K562 (cell line): ENCODE measurements at regions not wholly inside any gene's neighbourhood (a gene's known extent, or its start where the extent isn't known, plus 50 kb on each side); places are given as distances from the start of the nearest gene placed in this dataset.
"Not testable (repeated sequence)": the region's sequence is repeated elsewhere in the genome, so short reads cannot be mapped to it uniquely, and the experiment has no call there.

Experiments
- ATAC-seq: fragments of 200-7000 bp; cut with Tn5 transposase; 3 replicates; pipeline ENCODE4 v1.9.1; 2020; ENCODE audit warnings: moderate library complexity
- BruUV-seq: library from RNA; stranded (reverse); fragments of 400-500 nt; replicated peaks from 2 replicates; lab custom pipeline; 2021; lab: Mats Ljungman, UMichigan
- CTCF ChIA-PET: fragments of 300-600 bp; formaldehyde crosslinking; extraction: SDS; loops from one replicate; lab custom pipeline; 2021; ENCODE audit warnings: low intra/inter-chr PET ratio; lab: Yijun Ruan, JAX
- POLR2A ChIA-PET: fragments of 300-600, 350-650 bp; sonication (Branson Sonifier 250); formaldehyde crosslinking; extraction: SDS; loops from one replicate; lab custom pipeline; 2021; ENCODE audit warnings: antibody characterized with exemption, inconsistent platforms; lab: Yijun Ruan, JAX
- DNase-seq, 4 experiments: peaks; one replicate each; pipeline versions ENCODE4 v3.0.0 to v3.0.0-alpha.2; 2011 to 2018; ENCODE audit warnings: low spot score in 3 of 4, mixed read lengths in 3 of 4; ENCODE audit errors: extremely low read depth in 1 of 4
- FAIRE-seq: peaks from 2 replicates; lab custom pipeline; 2011; peaks lifted over from hg19 to GRCh38; lab: Jason Lieb, UNC
- H2AFZ ChIP-seq: 2 replicates; pipeline ENCODE4 v1.6.0; 2011; ENCODE audit warnings: low read depth, low read length, control low read depth, inconsistent platforms
- H3K27ac ChIP-seq: fragments of 200-600 bp; 3 replicates; pipeline ENCODE4 v1.8.0; 2011; ENCODE audit warnings: low read depth, mild to moderate bottlenecking, control low read depth, inconsistent platforms, low read length, moderate library complexity, mixed read lengths; ENCODE audit errors: extremely low read depth
- H3K27me3 ChIP-seq, 2 experiments: fragments of 300-600 bp in 1 of 2; 2 replicates in 1 of 2; 3 replicates in 1 of 2; pipeline versions ENCODE4 v1.6.0 to v1.8.0; 2011; ENCODE audit warnings: inconsistent platforms in 2 of 2, low read length in 2 of 2, mild to moderate bottlenecking in 1 of 2, mixed read lengths in 1 of 2, moderate library complexity in 1 of 2; ENCODE audit not compliant: control insufficient read depth in 2 of 2, insufficient read depth in 2 of 2
- H3K36me3 ChIP-seq: fragments of 300-600 bp; 3 replicates; pipeline ENCODE4 v1.8.0; 2011; ENCODE audit warnings: mild to moderate bottlenecking, low read length, inconsistent platforms; ENCODE audit not compliant: control insufficient read depth, insufficient read depth
- H3K4me1 ChIP-seq, 2 experiments: fragments of 200-600 bp in 1 of 2; replicated peaks in 1 of 2; 2 replicates in 1 of 2; 3 replicates in 1 of 2; pipeline versions ENCODE4 v1.5.1 to v1.8.0; 2011; ENCODE audit warnings: inconsistent platforms in 2 of 2, low read length in 2 of 2, mild to moderate bottlenecking in 1 of 2, mixed read lengths in 1 of 2, moderate library complexity in 1 of 2; ENCODE audit not compliant: control insufficient read depth in 2 of 2, insufficient read depth in 2 of 2
- H3K4me2 ChIP-seq: 2 replicates; pipeline ENCODE4 v1.6.1; 2011; ENCODE audit warnings: low read length, control low read depth, inconsistent platforms, mixed read lengths; ENCODE audit not compliant: insufficient read depth
- H3K4me3 ChIP-seq: fragments of 200-600 bp; sonication (generic), shearing (Covaris generic); 2 replicates; pipeline ENCODE4 v1.5.1; 2016; ENCODE audit warnings: control low read depth, inconsistent platforms
- H3K79me2 ChIP-seq: fragments of 200-600 bp; 3 replicates; pipeline ENCODE4 v1.8.0; 2011; ENCODE audit warnings: low read length, inconsistent platforms; ENCODE audit not compliant: control insufficient read depth, insufficient read depth
- H3K9ac ChIP-seq, 2 experiments: 2 replicates each; pipeline versions ENCODE4 v1.6.0 to v1.6.1; 2011; ENCODE audit warnings: low read depth in 2 of 2, low read length in 2 of 2, control low read depth in 1 of 2, inconsistent platforms in 1 of 2, mild to moderate bottlenecking in 1 of 2, mixed read lengths in 1 of 2; ENCODE audit not compliant: insufficient read depth in 1 of 2
- H3K9me1 ChIP-seq: one replicate; pipeline ENCODE4 v1.6.0; 2011; ENCODE audit warnings: inconsistent platforms, mild to moderate bottlenecking, low read length, moderate library complexity; ENCODE audit not compliant: control insufficient read depth, insufficient read depth
- H3K9me3 ChIP-seq: replicated peaks from 2 replicates; pipeline ENCODE4 v1.5.1; 2011; ENCODE audit warnings: low read depth, low read length, inconsistent platforms; ENCODE audit not compliant: control insufficient read depth, insufficient read depth
- H4K20me1 ChIP-seq: replicated peaks from 2 replicates; pipeline ENCODE4 v1.6.1; 2011; ENCODE audit warnings: low read length, inconsistent platforms, mixed read lengths; ENCODE audit not compliant: control insufficient read depth, insufficient read depth
- HNRNPLL ChIP-seq: fragments of 200-400 bp; formaldehyde crosslinking; IDR thresholded peaks from 2 replicates; pipeline ENCODE4 v1.6.1; 2017; ENCODE audit warnings: low read length, low read depth, mild to moderate bottlenecking; ENCODE audit not compliant: poor library complexity, severe bottlenecking
- SRSF7 ChIP-seq: fragments of 200-400 bp; formaldehyde crosslinking; optimal IDR thresholded peaks from 2 replicates; pipeline ENCODE3; 2017; ENCODE audit warnings: mild to moderate bottlenecking, low read depth, low read length
- ZNF668 ChIP-seq: fragments of 250-450 bp; sonication (Bioruptor Pico); IDR thresholded peaks from 2 replicates; pipeline ENCODE4 v1.8.0; 2022; ENCODE audit warnings: mild to moderate bottlenecking, inconsistent platforms
- WGBS: fragments of 100-300 bp; shearing (Covaris generic); methylation state at CpG from one replicate; pipeline ENCODE4 v1.1.6; 2016; ENCODE audit warnings: low coverage, mixed read lengths; ENCODE audit not compliant: insufficient coverage; ENCODE audit errors: missing lambda C conversion rate; 5-methylcytosine and 5-hydroxymethylcytosine counted together
- in situ Hi-C: fragments of 300-500 bp; cut with MboI; formaldehyde crosslinking; loops from 4 replicates; pipeline ENCODE4 v1.15.0; 2018; ENCODE audit warnings: inconsistent platforms, mixed read lengths
- intact Hi-C: fragments of 100-400 bp; cut with micrococcal nuclease; formaldehyde crosslinking; loops from 2 replicates; pipeline ENCODE4 v1.14.2; 2022
- TF ChIP-seq, protein P1 (sequence below): IDR thresholded peaks from 2 replicates; pipeline ENCODE4 v1.6.1; 2014; ENCODE audit warnings: antibody characterized with exemption
- TF ChIP-seq, protein P2 (sequence below): fragments of 450-650 bp; IDR thresholded peaks from 2 replicates; pipeline ENCODE4 v1.6.1; 2018; ENCODE audit warnings: mild to moderate bottlenecking, low read depth; ENCODE audit not compliant: partially characterized antibody

DNA sequence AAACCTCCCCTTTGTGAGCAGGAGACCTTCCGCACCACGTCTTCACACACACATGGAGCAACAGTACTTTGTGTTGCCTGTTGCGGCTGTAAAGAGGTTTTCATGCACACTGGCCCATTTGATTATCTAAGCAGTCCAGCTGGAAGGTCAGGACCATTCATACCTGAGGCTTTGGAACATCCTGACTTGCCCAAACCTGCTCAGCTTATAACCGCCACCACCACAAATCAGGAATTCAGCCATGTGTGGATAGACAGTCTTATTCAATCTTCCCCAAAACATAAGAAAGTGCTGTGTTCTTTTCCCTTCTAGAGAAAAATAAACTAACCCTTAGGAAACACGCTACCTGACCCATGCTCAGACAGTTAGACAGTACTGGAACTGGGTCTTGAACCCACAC lies 81.6 kb upstream of the XYLT1 start (continued):
- TF ChIP-seq, protein P1, sequence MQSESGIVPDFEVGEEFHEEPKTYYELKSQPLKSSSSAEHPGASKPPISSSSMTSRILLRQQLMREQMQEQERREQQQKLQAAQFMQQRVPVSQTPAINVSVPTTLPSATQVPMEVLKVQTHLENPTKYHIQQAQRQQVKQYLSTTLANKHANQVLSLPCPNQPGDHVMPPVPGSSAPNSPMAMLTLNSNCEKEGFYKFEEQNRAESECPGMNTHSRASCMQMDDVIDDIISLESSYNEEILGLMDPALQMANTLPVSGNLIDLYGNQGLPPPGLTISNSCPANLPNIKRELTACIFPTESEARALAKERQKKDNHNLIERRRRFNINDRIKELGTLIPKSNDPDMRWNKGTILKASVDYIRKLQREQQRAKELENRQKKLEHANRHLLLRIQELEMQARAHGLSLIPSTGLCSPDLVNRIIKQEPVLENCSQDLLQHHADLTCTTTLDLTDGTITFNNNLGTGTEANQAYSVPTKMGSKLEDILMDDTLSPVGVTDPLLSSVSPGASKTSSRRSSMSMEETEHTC = no peak
- TF ChIP-seq ZNF668 (CRISPR knock-in tag) (no peak), HNRNPLL (no peak), SRSF7 (no peak)
- TF ChIP-seq, protein P2, sequence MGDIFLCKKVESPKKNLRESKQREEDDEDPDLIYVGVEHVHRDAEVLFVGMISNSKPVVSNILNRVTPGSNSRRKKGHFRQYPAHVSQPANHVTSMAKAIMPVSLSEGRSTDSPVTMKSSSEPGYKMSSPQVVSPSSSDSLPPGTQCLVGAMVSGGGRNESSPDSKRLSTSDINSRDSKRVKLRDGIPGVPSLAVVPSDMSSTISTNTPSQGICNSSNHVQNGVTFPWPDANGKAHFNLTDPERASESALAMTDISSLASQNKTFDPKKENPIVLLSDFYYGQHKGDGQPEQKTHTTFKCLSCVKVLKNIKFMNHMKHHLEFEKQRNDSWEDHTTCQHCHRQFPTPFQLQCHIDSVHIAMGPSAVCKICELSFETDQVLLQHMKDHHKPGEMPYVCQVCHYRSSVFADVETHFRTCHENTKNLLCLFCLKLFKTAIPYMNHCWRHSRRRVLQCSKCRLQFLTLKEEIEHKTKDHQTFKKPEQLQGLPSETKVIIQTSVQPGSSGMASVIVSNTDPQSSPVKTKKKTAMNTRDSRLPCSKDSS = no peak

DNA sequence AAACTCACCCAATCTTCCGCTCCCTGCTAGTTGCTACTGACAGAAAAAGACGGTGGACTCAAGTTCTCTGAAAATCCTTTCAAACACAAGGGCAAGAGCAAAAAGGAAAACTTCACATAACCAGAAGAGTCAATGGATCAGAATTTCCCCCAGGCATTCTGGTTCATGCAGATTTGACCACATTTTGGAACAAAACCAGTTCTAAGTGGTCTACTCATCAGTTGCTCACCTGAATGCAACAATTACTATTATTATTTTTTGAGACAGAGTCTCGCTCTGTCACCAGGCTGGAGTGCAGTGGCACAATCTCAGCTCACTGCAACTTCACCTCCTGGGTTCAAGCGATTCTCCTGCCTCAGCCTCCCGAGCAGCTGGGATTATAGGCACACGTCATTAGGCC lies 80.9 kb upstream of the XYLT1 start:
- H2AFZ ChIP-seq, H3K4me1 ChIP-seq, FAIRE-seq, ATAC-seq, BruUV-seq, H3K4me3 ChIP-seq, POLR2A ChIA-PET, H3K4me2 ChIP-seq, H3K79me2 ChIP-seq, DNase-seq, H3K9ac ChIP-seq, H3K36me3 ChIP-seq, H3K9me1 ChIP-seq, intact Hi-C loops, CTCF ChIA-PET, H3K27ac ChIP-seq, H4K20me1 ChIP-seq, in situ Hi-C loops, H3K9me3 ChIP-seq: not testable (repeated sequence)
- WGBS = 0% methylated on average over 6 of the region's 6 CpGs
- peaks cover 5 to 25% of the 10 kb centered on the region in 2 experiments; a peak in 2 of 5 replicates for H3K27me3 ChIP-seq
